HK-2 (cell line): ENCODE measurements at regions not wholly inside any gene's neighbourhood (a gene's known extent, or its start where the extent isn't known, plus 50 kb on each side); places are given as distances from the start of the nearest gene placed in this dataset.
"Not testable (repeated sequence)": the region's sequence is repeated elsewhere in the genome, so short reads cannot be mapped to it uniquely, and the experiment has no call there.

Source experiments
- DNase-seq: peaks from one replicate; pipeline ENCODE4 v3.0.0-alpha.2; 2018; ENCODE audit not compliant: unreplicated experiment

DNA sequence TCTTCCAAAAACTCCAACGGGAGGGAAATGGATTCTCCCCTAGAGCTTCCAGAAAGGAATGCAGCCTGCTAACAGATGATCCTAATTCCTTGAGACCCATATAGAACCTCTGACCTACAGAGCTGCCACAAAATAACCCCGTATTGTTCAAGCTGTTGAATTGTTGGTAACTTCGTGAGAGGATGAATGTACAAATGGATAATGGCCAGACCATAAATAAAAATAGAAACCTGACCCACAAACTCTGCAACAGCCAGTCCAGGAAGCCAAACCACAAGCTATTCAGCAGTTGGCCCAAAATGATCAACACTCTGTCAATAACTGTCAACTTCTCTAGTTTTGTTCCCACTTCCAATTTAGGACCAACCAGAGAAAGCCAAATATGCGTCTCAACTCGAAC is 414.0 kb upstream of the ZNF717 start:
- DNase-seq, result no peak

DNA sequence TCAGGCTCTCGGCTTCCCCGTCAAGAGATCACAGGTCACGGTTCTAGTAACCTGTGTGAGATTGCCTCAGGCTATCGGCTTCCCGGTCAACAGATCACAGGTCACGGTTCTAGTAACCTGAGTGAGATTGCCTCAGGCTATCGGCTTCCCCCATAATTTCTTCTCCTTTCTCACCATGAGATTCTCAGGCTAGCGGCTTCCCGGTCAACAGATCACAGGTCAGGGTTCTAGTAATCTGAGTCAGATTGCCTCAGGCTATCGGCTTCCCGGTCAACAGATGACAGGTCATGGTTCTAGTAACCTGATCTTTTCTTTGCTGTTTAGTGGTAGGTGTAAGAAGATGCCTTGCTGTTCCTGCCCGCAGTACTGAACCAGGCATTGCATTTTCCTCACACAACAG is 418.2 kb upstream of the ZNF717 start:
- no peak for DNase-seq

DNA sequence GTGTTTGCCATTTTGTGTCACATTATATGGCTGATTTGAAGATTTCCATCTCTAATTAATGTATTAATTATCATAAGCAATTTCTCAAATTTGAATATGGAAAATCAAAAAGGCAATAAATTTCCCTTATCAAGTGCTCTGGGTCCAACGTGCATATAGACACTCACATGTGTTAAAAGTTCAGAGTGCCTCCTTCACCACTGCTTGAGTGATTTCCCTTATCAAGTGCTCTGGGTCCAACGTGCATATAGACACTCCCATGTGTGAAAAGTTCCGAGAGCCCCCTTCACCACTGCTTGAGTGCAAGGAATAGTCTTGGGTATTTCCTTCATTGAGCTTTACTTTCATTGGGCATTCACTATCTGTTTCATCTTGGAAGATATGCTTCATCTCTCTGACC is 421.0 kb upstream of the ZNF717 start:
- no peak for DNase-seq

DNA sequence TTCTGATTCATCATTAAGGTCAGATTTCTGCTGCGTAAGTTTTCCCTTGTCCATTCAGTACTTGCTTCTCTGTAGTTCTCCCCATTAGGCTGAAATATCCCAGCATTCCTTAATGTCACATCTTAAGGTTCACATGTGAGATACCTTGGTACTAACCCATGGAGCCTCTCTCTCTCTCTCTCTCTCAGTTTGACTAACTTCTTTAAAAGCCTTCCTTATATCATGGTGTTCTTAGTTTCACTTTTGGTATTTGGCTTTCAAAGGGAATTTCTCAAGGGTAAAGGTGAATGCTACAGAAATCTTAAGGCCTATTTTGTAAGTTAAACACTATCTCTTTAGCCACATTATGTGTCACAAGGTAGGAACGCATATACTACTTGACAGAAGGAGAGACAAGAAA is 427.3 kb upstream of the ZNF717 start:
- no peak for DNase-seq

DNA sequence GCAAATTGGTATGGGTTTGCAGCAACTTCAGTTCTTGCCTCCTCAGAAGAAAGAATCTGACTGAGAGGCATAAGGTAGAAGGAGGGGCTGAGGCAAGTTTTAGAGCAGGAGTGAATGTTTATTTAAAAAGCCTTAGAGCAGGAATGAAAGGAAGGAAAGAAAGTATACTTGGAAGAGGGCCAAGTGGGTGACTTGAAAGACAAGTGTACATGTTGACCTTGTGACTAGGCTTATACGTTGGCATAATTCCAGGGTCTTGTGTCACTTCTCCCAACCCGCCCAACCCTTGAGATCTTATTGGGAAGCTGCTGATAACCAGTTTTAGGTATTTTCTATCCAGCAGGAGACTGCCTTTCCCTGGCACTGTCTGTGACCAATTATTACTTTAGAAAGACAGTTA is 436.9 kb upstream of the ZNF717 start:
- no peak for DNase-seq

DNA sequence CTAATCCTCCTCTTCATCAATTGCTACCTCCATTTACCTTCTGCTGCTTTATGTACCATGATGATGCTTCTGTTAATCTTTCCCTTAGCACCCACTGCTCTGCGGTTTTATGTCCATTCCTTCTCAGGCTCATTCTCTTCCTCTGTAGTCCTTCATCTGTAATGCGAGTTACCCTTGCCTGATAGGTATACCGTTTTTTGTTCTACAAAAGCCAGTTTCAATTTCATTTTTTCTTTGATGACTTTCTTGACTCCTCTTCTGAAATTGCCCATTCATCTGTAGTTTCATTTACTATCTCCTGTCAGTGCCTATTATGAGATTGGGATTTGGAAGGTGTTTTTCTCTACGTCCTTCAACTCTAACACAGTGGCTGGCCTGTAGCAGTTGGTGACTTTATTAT is 445.9 kb upstream of the ZNF717 start:
- DNase-seq, result no peak

DNA sequence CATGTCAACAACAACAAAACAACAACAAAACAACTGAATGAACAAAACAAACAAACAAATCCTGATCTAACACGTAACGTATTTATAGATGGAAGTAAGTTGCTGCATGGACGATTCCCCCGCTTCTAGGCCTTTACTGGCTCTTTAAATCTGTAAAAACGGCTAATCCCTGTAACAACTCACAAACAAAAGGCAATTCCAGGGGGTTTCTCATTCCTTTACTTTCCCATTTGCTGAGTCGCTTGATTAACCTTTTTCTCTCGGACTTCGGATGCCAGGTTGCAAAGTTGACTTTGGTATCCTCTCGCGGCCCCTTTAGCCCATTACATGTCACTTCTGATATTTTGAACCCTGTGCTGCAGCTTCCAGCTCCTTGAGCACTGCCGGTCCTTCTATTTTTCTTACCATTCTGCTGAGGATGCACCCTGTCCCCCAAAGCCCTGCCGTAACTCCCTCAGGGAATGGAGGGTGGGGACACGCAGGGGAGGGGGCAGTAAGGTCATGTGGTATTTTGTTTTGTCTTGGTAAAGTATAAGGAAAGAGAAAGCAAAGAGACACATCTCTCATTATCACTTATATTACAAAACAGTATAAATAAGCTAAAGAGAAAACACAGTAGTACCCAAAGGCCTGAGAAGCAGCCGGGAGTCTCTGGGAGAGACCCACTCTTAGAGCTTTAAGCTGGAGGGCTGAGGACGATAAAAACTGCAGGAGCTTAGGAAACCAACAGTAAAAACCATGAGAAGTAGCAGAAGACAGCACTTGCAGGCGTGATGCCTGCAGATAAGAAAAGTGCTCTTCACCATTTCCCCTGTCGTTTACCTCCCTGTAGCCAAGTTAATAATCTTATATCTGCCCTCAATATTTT is 457.8 kb upstream of the ZNF717 start:
- no peak for DNase-seq

DNA sequence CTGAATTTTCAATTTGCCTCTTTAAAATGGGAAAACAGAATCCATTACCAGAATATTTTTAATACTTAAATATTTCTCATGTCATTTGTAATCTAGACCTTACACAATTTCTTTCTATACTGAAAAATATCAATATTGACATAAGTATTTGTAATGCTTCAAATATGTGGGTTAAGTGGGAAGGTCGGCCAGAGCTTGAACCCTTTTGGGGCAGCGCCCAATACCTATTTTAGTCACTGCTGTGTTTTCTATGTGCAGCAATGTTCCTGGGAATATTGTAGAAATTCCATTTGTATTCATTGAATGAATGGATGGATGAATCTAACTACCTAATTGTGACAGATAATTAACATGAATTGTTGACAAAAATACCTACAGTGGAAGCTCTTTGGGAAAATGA is 459.7 kb upstream of the ZNF717 start:
- DNase-seq, result no peak

DNA sequence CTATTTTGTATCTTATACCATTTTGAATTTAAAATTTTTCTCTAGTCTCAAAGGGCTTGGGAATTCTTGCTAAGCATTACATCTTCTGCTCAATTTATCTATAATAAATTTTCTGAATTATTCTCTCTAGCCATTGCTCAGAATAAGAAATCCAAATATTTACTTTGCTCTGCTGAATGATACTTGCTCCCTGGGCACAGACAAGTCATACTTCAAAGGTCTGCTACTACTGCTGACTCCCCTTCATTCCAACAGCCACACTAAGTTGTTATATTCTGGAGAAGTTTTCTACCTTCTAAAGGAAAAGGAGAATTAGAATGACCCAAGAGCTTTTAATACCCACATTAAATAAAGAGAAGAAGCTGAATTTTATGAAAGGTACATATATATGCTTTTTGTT is 460.3 kb upstream of the ZNF717 start:
- DNase-seq, result no peak

DNA sequence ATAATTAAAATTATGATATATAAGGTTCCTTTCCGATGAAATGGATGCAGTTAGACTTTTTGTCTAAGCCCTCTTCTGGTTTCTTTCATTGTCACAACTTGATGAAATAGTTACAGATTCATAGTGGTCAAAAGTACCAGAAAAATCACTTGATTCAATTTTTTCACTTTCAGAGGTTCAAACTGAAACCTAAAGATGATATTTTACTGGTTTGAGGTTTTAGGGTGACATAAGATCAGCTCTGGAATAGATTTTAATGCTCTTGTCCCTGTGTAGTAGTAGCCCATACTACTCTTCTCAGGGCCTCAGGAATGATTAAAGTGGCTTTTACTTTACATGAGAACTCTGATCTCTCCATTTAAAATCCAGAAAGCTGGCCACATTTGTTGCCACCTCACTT is 479.1 kb upstream of the ZNF717 start:
- DNase-seq, result no peak

DNA sequence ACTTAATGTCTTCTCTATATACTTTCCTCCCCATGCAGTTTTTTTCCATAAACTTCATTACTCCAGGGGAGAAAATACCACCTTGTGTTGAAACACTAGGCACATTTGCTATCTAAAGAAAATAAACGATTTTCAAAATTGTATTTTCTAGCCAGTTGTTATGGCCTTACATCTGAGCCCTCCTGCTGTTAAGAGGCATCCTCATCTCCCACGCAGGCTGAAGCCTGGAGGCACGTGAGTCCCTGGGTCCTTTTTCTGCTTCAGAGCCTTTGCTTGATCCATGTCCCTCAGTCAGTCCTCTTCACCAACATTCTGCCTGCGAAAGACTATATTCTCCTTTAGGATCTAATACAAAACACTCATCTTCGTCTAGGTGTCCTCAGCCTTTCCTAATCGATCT is 479.6 kb upstream of the ZNF717 start:
- no peak for DNase-seq

DNA sequence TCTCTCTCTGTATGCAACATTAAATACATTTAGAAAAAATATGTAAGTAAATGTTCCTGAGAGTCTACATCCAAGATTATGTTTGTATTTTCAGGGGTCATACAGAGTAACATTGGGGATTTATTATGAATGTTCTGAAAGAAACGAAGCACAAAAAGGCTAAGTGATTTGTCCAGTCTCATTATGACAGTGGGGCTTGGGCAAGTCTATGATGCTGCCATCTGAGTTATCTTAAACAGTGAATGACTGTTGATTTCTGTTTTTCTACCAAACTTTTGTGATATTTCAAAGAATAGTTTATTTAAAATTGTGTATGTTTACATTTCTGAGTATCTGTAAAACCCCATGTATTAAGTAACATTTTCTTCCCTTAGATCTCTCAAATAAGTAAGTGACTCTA is 481.2 kb upstream of the ZNF717 start:
- no peak for DNase-seq

DNA sequence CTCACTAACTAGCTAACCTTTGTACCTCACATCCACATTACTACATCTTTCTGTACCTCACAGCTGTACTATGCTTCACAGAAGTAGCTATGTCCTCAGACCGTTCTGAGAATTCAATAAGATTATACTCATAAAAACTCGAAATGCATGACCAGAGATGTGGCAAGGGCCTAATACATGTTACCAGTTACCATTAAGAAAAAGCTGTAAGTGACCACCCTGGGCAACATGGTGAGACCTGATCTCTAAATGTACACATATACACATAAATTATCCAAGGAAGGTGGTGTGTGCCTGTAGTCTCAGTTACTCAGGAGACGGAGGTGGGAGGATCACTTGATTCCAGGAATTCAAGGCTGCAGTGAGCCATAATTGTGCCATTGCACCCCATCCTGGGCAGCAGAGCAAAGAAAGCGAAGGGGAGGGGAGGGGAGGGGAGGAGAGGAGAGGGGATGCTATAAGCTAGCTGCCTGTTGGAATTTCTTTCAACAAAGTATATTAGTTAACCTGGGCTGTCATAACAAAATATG is 482.6 kb upstream of the ZNF717 start:
- DNase-seq, result no peak

DNA sequence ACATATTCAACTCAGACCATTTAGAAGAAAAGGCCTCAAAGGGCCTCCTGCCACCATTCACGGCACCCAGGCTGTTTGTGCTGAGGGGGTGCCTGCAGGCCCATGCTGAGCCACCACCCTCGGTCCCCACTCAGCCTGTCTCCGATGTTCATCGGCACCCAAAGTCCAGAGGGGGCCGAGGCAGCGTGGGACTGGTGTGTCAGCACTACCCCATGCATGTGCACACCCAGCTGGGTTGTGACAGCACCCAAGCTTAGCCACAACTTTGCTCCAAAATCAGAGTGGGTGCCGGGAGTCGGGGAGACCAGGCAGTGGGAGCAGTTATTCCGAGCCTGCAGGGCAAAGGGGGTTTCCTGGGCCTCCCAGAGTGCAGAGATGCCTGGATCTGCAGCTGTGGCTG is 508.5 kb upstream of the ZNF717 start:
- DNase-seq, result no peak

DNA sequence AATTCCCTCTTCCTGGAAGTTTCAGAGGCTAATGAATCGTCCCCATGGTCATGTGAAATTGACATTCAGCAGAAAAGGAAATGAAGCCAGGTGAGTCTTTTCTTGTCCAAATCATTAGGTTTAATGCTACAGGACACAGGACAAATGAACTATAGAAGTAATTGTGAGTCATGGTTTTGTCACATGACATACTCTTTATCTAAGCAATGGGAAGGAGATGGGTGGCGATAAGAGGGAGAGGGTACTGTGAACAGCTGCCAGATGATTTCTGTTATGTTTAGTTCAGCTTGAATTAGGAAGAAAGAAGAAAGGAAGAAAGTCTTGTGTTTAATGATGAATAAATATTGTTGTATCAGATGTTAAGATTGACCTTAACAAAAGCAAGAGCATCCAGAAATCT is 515.4 kb upstream of the ZNF717 start:
- no peak for DNase-seq

DNA sequence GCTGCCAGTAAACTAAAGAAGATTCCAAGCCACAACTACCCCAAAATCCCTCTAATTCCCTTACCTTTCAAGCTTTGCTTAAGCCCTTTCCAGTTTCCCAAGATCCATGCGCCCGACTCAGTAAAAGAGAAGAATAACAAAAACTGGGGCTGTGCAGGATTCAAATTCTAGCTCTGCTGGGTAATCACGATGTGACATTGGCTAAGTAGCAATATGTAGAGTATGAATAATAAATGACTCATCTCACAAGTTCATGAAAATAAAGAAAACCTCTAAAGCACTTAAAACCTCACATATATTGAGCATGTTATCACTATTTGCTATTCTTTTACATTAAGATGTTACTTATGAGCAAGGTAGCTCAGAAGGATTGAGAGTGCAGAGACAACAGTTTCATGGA is 522.2 kb upstream of the ZNF717 start:
- no peak for DNase-seq

DNA sequence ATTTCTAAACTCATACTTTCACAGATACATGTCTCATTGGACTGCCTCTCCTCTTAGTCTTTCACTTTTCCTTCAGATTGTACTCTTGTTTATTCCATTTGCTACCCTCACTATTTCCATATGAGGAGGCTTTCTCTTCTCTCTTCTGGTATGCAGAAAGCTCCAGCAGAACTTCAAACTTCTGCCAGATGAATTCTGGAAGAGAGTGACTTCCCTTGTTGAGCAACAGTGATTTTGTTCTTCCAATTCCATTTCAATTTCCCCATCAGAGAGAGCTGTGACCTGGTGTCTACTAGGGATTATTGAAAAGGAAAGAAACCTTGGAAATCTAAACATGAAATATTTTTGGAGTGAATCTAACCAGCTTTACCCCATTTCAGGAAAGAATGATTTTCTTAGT is 523.2 kb upstream of the ZNF717 start:
- no peak for DNase-seq

DNA sequence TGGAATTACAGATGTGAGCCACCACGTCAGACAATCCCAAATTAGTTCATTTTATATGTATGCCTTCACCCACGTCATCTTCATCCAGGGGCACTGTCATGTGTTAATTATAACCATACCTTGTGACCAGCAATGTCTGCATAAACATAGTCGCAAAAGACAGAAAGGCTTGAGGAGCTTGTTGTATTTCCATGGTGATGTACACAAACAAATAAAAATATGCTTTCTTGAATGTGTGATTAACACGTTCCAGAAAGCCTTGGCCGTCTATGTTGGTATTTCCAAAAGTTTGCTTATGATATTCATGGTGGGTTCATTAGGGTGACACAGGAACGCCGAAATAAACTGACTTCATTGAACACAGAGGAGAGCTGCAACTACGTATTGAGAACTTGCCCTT is 524.7 kb upstream of the ZNF717 start:
- no peak for DNase-seq

DNA sequence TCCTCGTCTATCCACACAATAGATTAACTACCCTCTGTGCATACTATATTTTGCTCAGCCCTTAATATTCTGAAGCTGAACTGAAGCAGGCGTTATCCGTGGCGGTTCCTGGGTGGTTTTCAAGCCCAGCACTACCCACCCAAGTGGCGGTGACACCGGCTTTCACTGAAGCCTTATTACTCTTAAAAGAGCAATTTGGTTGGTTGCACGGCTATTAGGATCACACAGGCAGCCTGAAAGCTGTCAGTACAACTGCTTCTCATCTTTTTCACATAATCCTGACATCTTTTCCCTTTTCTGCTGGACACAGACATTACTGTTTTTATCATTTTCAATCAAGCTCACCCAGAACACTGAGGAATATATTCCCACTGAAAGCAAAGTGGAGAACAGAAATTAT is 525.3 kb upstream of the ZNF717 start:
- no peak for DNase-seq

DNA sequence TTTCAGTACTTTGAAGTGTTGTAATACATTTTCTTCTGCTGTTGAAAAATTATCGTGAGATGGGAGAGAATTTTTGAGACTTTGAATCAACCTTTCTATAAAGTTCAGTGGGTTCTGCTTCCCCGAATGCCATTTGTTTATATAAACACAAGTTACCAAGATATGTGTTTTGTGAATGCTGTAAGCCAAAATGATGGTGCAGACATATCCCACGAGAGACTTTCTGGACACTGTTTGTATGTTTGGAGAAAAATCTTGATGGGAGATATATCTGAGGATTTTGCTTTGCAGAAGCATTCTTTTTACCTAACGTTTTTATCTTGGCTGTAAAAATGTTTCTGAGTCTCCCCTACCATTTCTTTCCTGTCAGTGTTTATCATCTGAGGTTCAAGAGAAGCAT is 526.6 kb upstream of the ZNF717 start:
- no peak for DNase-seq

DNA sequence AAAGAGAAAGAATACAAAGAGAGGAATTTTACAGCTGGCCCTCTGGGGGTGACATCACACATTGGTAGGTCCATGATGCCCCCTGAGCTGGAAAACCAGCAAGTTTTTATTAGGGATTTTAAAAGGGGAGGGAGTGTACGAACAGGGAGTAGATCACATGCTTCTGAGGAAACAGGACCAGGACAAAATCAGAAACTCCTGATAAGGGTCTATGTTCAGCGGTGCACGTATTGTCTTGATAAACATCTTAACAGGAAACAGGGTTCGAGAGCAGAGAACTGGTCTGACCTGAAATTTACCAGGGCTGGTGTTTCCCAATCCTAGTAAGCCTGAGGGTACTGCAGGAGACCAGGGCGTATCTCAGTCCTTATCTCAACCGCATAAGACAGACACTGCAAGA is 530.6 kb upstream of the ZNF717 start:
- DNase-seq, result not testable (repeated sequence)

DNA sequence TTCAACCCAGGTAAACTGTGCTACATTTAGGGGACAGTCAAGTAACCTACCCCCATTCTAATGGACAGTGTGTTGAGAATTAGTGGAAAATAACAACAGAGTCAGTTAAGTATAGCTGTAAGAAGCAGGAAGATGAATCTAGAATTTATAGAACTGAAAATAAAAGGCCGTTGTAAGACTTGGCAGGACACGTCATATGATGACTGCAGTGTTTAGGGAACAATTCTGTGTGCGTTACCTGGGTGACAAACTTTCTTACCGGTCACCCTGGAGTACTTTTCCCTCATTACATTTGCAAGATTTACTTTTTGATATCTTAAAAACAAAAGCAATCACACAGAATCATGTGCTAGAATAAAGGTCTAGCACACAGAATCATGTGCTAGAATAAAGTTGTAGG is 536.3 kb upstream of the ZNF717 start:
- no peak for DNase-seq

DNA sequence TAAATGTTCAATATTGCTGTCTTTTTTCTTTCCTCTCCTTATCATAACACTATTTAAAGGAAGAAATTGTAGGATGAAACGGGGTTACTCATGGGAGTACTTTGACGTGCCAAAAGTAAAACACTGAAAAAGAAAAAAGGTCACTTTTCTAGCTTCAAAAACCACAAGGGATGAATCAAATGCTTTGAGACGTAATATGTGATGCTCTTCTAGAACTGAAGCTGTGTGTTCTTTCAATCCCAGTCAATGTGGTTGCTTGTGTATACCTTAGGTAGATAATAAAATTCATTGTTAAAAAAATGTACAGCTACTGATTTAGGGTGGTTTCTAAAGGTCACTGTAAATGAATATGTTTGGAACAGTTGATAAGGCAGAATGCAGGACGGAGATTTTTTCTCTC is 538.8 kb upstream of the ZNF717 start:
- no peak for DNase-seq

DNA sequence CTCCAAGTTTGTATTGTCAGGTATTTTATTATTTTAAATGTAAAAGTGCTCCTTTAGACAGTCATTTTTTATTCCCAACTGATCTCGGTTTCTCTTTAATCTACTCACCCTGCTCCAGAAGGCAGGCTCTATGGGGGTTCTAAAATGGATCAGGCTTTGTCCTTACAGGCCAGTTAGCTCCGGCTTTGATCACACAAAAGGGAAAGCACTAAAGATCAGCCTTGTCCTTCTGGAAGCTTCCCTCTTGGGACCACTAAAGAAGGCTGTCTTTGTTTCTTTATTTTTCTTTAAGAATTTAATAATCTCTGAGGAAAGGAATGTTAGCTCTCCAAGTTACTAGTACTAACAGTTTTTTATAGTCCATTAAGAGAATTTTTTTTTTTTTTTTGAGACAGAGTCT is 560.5 kb upstream of the ZNF717 start:
- no peak for DNase-seq
